Upper lobe of right lung (tissue), 1 donor: ENCODE measurements at regions not wholly inside any gene's neighbourhood (a gene's known extent, or its start where the extent isn't known, plus 50 kb on each side); places are given as distances from the start of the nearest gene placed in this dataset.
A peak's percentile ranks its signal among the peaks of the same experiment; 100 is the strongest.

Experiments used
- ATAC-seq: fragments of 200-7000 bp; cut with Tn5 transposase; one replicate; pipeline ENCODE4 v1.9.1; 2020; ENCODE audit warnings: mild to moderate bottlenecking, moderate library complexity
- DNase-seq: peaks from one replicate; pipeline ENCODE4 v3.0.0-alpha.2; 2020
- H3K27ac ChIP-seq: fragments of 200-600 bp; one replicate; pipeline ENCODE4 v1.8.0; 2022
- H3K27me3 ChIP-seq: fragments of 200-600 bp; one replicate; pipeline ENCODE4 v1.8.0; 2022; ENCODE audit warnings: mild to moderate bottlenecking
- H3K36me3 ChIP-seq: fragments of 200-600 bp; one replicate; pipeline ENCODE4 v1.8.0; 2022
- H3K4me1 ChIP-seq: fragments of 200-600 bp; one replicate; pipeline ENCODE4 v1.8.0; 2022
- H3K4me3 ChIP-seq: fragments of 200-600 bp; one replicate; pipeline ENCODE4 v1.8.0; 2022; ENCODE audit warnings: mild to moderate bottlenecking
- H3K9me3 ChIP-seq: fragments of 200-600 bp; one replicate; pipeline ENCODE4 v1.8.0; 2022
- CTCF ChIP-seq: fragments of 200-600 bp; IDR thresholded peaks from one replicate; pipeline ENCODE4 v1.8.0; 2022; ENCODE audit warnings: antibody characterized with exemption
- intact Hi-C: fragments of 100-400 bp; cut with DNase I; formaldehyde crosslinking; loops from one replicate; pipeline ENCODE4 v1.11.0; 2022
- donor health status: DM: no; HTN: yes; CAD: no; lungs with severe emphysema.

DNA sequence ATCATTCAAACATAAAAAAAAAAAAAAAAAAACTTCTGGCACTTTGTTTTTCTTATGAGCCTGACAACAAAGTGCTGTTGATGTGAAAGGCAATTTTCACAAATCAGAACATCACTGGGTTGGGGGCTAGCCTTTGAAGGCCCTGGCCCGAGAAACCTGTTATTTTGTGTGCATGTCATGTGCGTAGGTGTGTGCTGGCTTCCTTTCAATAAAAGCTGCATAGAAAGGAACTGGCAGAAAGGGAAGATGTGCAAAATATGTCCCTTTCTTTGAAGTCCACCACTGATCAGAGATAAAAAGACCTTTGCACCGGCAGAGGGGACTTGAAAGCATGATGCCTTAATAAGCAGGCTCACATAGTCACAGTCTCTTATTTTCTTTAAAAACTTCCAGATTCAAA is 170.8 kb upstream of the RASGEF1B start:
- Histone ChIP-seq H3K27me3 (no peaks in the 10 kb centered on the region), H3K4me3 (no peak overlapping the region), H3K27ac (no peak overlapping the region), H3K4me1 (no peaks in the 10 kb centered on the region), H3K36me3 (no peaks in the 10 kb centered on the region), H3K9me3 (no peaks in the 10 kb centered on the region)
- intact Hi-C loops, result no loop called here
- DNase-seq (no peak), ATAC-seq (no peak)
- TF ChIP-seq CTCF, result no peak

DNA sequence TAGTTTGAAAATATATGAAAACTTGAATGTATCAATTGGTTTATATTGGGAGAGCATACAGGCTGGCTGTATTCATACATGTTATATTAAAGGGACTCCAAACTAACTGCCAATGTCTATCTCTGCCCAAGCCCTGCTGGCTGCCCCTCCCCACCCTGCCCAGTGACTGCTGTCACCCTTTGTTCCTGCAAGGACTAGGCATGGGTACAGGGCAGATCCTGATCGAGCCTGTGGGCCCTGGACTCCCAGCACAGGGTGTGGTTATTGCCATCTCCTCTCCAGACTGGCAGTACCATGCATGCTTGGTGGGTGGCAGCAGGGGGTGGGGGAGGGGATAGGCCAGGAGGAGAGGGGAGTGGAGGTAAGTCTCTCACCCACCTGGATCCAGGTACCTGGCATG is 167.5 kb upstream of the RASGEF1B start:
- no peaks in the 10 kb centered on the region for H3K9me3 ChIP-seq
- intact Hi-C loops, result no loop called here

DNA sequence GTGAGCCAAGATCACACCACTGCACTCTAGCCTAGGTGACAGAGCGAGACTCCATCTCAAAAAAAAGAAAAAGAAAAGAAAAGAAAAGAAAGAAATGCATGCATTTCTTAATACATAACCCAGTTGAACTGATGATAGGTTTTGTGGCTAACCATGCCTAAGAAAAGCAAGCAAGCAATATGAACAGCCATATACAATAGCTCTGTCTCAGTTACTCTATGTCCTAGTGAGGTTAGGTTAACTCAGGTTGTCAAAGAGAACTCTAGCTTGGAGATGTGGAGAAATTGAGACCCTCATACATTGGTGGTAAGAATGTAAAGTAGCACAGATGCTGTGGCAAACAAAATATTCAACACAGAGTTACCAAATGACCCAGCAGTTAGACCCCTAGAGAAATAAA is 167.0 kb upstream of the RASGEF1B start:
- Histone ChIP-seq H3K27me3 (no peaks in the 10 kb centered on the region), H3K9me3 (no peaks in the 10 kb centered on the region), H3K36me3 (no peaks in the 10 kb centered on the region), H3K27ac (no peak overlapping the region), H3K4me3 (no peak overlapping the region), H3K4me1 (peaks cover 10% of the 10 kb centered on the region)
- ATAC-seq, result no peak
- intact Hi-C loops, result no loop called here
- TF ChIP-seq CTCF, result no peak
- no peak for DNase-seq

More for the DNA sequence above, 167.5 kb upstream of the RASGEF1B start:
- DNase-seq (no peak), ATAC-seq (peak; percentile 13)
- no peaks in the 10 kb centered on the region for H3K27me3 ChIP-seq
- H3K27ac ChIP-seq, result no peak overlapping the region
- H3K36me3 ChIP-seq, result no peaks in the 10 kb centered on the region
- no peak for TF ChIP-seq CTCF
- H3K4me1 ChIP-seq, result peaks cover 10% of the 10 kb centered on the region
- no peak overlapping the region for H3K4me3 ChIP-seq

GRCh38 chr4:81635739-81636138 is 164.0 kb upstream of the RASGEF1B start:
- H3K4me3 ChIP-seq, result no peak overlapping the region
- DNase-seq, result peak; percentile 69
- intact Hi-C loops, result no loop called here
- H3K36me3 ChIP-seq, result no peaks in the 10 kb centered on the region
- no peak overlapping the region for H3K27ac ChIP-seq
- ATAC-seq, result peak; percentile 90
- no peak for TF ChIP-seq CTCF
- no peaks in the 10 kb centered on the region for H3K9me3 ChIP-seq
- H3K4me1 ChIP-seq, result peaks cover 15% of the 10 kb centered on the region
- H3K27me3 ChIP-seq, result no peaks in the 10 kb centered on the region

GRCh38 chr4:81634766-81635549 is 163.3 kb upstream of the RASGEF1B start:
- H3K4me1 ChIP-seq, result peaks cover 15% of the 10 kb centered on the region
- intact Hi-C loops, result no loop called here
- no peaks in the 10 kb centered on the region for H3K9me3 ChIP-seq
- H3K4me3 ChIP-seq, result no peak overlapping the region
- H3K27ac ChIP-seq, result no peak overlapping the region
- no peaks in the 10 kb centered on the region for H3K36me3 ChIP-seq
- no peak for DNase-seq
- H3K27me3 ChIP-seq, result no peaks in the 10 kb centered on the region
- ATAC-seq, result peak; percentile 34
- TF ChIP-seq CTCF, result no peak
